ENCODE measurements at regions not wholly inside any gene's neighbourhood (a gene's known extent, or its start where the extent isn't known, plus 50 kb on each side); places are given as distances from the start of the nearest gene placed in this dataset.

DNA sequence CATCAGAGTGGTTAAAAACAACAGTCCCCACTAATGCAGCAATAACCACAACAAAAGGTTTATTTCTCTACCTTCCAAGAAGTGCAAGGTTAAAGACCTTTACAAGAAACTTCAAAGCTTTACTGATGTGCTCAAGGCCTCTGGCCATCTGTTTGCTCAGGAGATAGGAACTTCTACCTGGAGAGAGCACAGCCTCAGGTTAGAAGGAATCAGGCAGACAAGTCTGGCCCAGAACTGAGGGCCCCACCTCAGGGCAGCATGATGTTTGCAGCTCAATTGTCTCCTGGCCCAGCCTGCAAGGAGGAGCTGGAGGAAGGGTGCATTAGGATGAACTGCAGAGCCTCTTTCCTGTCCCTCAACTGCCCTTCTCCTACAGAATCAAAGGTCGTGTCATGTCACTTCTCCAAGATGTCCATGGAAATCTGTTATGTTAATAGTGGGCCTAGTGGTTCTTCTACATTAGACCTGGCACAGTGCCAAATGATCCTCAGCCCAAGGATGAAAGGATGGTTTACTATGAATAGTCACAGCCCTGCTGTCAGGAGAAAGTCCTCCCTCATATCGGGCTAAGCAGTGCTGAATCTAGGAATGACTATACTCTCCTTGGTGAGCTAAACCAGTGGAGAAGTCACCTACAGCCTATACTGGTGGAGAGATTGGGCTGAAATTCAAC is 98.9 kb upstream of the NTRK2 start:
- no peaks in the 10 kb centered on the region for H3K36me3 ChIP-seq (replicated peaks; ENCODE audit: insufficient read depth, low read depth)
- H2AFZ ChIP-seq = no peak overlapping the region
- 76% methylated on average over 2 of the region's 2 CpGs for WGBS (ENCODE audit: low lambda C conversion rate, missing lambda C conversion rate)
- no peak overlapping the region for H3K4me3 ChIP-seq
- no peak overlapping the region for H3K27ac ChIP-seq
- no peaks in the 10 kb centered on the region for H3K4me1 ChIP-seq (ENCODE audit: insufficient read depth)
- DNase-seq (ENCODE audit: low spot score) = no peak
- H3K4me2 ChIP-seq = no peak overlapping the region
- no peaks in the 10 kb centered on the region for H4K20me1 ChIP-seq (ENCODE audit: insufficient read depth, poor library complexity, severe bottlenecking)
- no peak for TF ChIP-seq EZH2phosphoT487 (IDR thresholded peaks at IDR 0.05; ENCODE audit: low read depth, severe bottlenecking, unreplicated experiment)
- TF ChIP-seq, protein P1, sequence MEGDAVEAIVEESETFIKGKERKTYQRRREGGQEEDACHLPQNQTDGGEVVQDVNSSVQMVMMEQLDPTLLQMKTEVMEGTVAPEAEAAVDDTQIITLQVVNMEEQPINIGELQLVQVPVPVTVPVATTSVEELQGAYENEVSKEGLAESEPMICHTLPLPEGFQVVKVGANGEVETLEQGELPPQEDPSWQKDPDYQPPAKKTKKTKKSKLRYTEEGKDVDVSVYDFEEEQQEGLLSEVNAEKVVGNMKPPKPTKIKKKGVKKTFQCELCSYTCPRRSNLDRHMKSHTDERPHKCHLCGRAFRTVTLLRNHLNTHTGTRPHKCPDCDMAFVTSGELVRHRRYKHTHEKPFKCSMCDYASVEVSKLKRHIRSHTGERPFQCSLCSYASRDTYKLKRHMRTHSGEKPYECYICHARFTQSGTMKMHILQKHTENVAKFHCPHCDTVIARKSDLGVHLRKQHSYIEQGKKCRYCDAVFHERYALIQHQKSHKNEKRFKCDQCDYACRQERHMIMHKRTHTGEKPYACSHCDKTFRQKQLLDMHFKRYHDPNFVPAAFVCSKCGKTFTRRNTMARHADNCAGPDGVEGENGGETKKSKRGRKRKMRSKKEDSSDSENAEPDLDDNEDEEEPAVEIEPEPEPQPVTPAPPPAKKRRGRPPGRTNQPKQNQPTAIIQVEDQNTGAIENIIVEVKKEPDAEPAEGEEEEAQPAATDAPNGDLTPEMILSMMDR (IDR thresholded peaks at IDR 0.05; ENCODE audit: poor library complexity) = no peak
- TF ChIP-seq EZH2 (IDR thresholded peaks at IDR 0.05; ENCODE audit: borderline replicate concordance) = no peak
- no peaks in the 10 kb centered on the region for H3K27me3 ChIP-seq
- H3K9me2 ChIP-seq (replicated peaks; ENCODE audit: insufficient read depth) = no peaks in the 10 kb centered on the region
- no peaks in the 10 kb centered on the region for H3K79me2 ChIP-seq
- no peaks in the 10 kb centered on the region for H3K9me3 ChIP-seq (ENCODE audit: low read depth)

DNA sequence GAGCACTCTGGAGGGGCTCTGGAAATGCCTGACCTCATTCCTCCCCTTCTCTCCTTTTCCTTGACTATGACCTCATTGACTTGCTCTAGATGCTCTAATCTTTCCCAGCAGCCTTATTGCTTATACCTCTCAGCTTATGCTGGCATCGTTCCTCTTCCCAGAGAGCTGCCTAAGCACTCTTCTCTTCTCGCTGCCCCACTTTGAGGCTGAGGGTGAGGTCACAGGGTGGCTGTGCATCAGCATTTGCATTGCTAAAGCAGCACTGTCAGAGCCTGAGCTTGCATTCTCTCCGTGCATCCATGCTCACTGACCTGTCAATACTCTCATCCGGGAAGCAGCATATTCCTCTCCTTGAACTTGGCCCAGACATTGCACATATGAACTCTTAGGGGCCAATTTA is 96.4 kb upstream of the NTRK2 start:
- Histone ChIP-seq H3K79me2 (no peaks in the 10 kb centered on the region), H4K20me1 (ENCODE audit: insufficient read depth, poor library complexity, severe bottlenecking) (no peaks in the 10 kb centered on the region), H3K4me3 (no peak overlapping the region), H3K36me3 (replicated peaks; ENCODE audit: insufficient read depth, low read depth) (no peaks in the 10 kb centered on the region), H3K27me3 (no peaks in the 10 kb centered on the region), H2AFZ (no peak overlapping the region), H3K9me3 (ENCODE audit: low read depth) (no peaks in the 10 kb centered on the region), H3K9me2 (replicated peaks; ENCODE audit: insufficient read depth) (no peaks in the 10 kb centered on the region), H3K4me1 (ENCODE audit: insufficient read depth) (no peaks in the 10 kb centered on the region), H3K4me2 (no peak overlapping the region), H3K27ac (no peak overlapping the region)
- 61% methylated on average over 4 of the region's 4 CpGs for WGBS (ENCODE audit: low lambda C conversion rate, missing lambda C conversion rate)
- DNase-seq (ENCODE audit: low spot score) = peak; percentile 17
- TF ChIP-seq EZH2phosphoT487 (IDR thresholded peaks at IDR 0.05; ENCODE audit: low read depth, severe bottlenecking, unreplicated experiment) (no peak), EZH2 (IDR thresholded peaks at IDR 0.05; ENCODE audit: borderline replicate concordance) (no peak)
- TF ChIP-seq, protein P1 (IDR thresholded peaks at IDR 0.05; ENCODE audit: poor library complexity) = no peak

DNA sequence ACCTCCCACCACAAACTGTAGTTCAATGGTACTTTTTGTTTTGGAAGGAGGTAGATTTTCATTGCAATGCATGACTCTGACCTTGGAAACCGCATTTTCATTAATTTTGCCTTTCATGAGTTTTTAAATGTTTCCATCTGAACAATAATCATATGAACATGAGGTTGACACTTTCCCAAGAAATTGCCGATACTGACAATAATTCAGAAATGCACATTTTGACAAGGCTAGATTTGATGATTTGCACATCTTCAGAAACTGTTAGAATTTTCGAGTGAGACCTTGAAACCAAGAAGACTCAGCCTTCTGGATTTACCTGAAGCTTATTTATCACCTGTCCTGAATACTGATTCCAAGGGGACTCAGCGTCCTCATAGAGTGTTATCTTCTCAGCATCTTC is 93.8 kb upstream of the NTRK2 start:
- Histone ChIP-seq H2AFZ (no peak overlapping the region), H4K20me1 (ENCODE audit: insufficient read depth, poor library complexity, severe bottlenecking) (no peaks in the 10 kb centered on the region), H3K4me2 (no peak overlapping the region), H3K27ac (no peak overlapping the region), H3K9me3 (ENCODE audit: low read depth) (no peaks in the 10 kb centered on the region), H3K9me2 (replicated peaks; ENCODE audit: insufficient read depth) (no peaks in the 10 kb centered on the region), H3K4me1 (ENCODE audit: insufficient read depth) (no peaks in the 10 kb centered on the region), H3K27me3 (no peaks in the 10 kb centered on the region), H3K36me3 (replicated peaks; ENCODE audit: insufficient read depth, low read depth) (no peaks in the 10 kb centered on the region), H3K79me2 (no peaks in the 10 kb centered on the region), H3K4me3 (no peak overlapping the region)
- WGBS (ENCODE audit: low lambda C conversion rate, missing lambda C conversion rate) = 91% methylated on average over 4 of the region's 4 CpGs
- TF ChIP-seq, protein P1 (IDR thresholded peaks at IDR 0.05; ENCODE audit: poor library complexity) = no peak
- TF ChIP-seq EZH2phosphoT487 (IDR thresholded peaks at IDR 0.05; ENCODE audit: low read depth, severe bottlenecking, unreplicated experiment) (no peak), EZH2 (IDR thresholded peaks at IDR 0.05; ENCODE audit: borderline replicate concordance) (no peak)
- no peak for DNase-seq (ENCODE audit: low spot score)
